ENCODE measurements at regions not wholly inside any gene's neighbourhood (a gene's known extent, or its start where the extent isn't known, plus 50 kb on each side); places are given as distances from the start of the nearest gene placed in this dataset.
"Not testable (repeated sequence)": the region's sequence is repeated elsewhere in the genome, so short reads cannot be mapped to it uniquely, and the experiment has no call there.

- no peak for DNase-seq
These were observed 482.8 kb upstream of the CHORDC1 start for GRCh38 chr11:90705661-90706060.

DNA sequence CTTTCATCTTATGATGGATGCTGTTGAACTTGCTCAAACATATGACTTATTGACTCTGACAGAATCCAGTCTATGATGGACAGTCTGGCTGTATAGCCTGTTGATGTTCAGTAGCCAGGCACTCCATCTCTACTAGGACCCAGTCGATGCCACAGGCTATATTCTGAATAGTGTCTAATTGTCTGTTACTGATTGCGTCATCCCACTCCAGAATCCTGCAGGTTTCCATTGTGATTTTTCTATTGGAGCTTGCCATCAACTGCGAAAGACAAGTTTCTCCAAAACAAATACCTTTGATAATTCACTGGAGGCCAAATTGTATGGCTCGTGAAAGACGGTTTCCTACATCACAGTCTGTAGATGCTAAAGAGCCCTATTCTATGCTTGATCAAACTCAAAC lies 481.7 kb upstream of the CHORDC1 start:
- no peak for DNase-seq

DNA sequence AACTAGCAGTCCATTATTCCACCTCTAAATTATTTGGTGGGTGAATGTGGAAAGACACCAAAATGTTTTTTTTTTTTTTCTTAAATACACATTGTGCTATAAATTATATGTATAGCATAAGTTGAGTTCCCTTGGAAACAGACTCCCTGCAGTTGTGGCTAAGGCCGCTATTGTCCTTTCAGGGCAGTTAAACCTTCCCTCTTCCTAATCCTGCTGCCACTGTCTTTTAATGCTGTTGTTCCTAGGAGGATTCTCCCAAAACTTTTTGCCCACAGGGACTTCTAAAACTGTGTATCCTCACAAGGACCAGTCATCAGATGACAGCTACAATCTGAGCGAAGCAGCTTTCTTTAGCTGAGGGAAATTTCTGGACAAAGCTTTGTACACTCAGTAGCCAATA lies 478.9 kb upstream of the CHORDC1 start:
- no peak for DNase-seq

- DNase-seq: no peak
These were observed 478.1 kb upstream of the CHORDC1 start for GRCh38 chr11:90700789-90701439.

DNA sequence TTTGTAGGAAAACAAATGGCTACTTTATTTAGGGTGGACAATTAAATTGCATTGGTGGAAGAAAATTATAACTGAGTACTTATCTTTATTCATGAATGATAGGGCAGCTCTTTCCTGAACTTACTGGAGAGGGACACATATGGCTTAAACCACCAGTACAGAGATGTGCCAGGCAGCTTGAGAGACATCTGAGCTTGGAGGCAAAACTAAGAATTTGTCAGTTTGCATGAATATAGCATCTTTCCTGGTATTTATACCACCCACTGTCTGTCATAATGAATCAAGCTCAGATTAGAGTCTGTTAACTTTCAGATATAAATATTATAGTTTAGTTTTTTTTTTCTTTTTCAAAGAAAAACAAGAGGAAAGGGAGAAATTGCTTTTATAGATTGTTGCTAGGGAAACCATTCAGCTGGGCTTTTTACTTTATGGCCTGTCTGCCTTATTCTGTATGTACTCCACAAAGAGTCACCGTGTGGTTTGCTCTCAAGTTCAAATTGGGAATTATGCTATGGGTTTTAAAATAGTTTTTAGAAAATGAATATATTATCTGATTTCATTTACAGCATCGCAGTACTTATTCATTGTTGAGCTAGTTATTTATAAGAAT lies 477.0 kb upstream of the CHORDC1 start:
- no peak for DNase-seq

DNA sequence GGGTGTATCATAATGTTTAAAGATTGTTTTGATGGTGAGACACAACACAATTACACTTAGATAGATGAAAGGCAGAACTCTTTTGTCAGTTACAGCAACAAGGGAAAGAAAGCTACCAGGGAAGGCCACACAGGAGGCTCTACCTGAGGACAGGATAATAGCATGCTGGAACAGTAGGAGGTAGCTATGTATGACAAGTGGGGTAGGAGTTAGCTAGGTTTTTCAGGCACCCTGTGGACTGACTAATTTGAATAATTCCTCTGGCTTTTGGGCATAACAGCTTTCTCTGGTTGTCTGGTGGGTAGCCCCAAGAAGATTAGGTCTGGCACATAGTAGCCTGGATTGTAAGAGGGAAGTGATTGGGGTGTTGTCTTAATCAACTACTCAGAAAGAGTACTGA lies 475.4 kb upstream of the CHORDC1 start:
- no peak for DNase-seq

GRCh38 chr11:90675496-90675895 lies 452.6 kb upstream of the CHORDC1 start:
- DNase-seq: not testable (repeated sequence)

GRCh38 chr11:90669094-90669493 lies 446.2 kb upstream of the CHORDC1 start:
- DNase-seq: no peak

DNA sequence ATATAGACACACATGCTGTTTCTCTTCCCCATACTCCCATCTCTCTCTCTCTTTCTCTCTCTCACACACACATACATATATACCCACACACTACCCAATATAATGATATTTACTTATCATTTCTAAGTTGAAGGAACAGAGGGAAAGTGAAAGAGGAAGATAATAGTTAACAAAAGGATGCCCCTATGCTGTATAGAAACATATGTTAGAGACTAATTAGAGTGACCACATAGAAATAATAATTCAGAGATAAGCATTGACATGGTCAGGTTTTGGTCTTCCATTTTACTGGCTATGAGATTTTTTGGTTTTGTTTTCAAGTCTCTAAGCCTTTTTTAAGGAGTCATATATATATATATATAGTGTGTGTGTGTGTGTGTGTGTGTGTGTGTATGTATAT lies 445.7 kb upstream of the CHORDC1 start:
- no peak for DNase-seq

DNA sequence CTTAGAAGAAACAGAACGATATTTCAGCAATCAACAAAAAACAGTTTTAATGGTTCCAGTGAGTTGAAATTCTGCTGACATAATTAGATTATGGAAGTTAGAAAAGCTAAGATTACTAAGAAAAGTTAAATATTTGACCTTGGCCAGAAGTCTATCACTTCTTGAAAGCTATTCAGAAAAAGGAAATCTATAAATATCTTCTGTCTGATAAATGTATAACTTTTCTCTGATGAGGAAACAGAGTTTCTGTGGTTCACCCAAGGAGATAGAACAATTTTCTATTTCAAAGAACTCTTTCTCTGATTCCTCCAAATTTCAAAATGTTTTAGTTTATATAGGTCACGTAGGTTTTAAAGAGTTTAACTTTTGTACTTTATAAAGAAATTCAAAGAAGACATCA lies 438.4 kb upstream of the CHORDC1 start:
- no peak for DNase-seq

GRCh38 chr11:90656171-90656570 lies 433.3 kb upstream of the CHORDC1 start:
- no peak for DNase-seq

- DNase-seq: no peak
These were observed 427.3 kb upstream of the CHORDC1 start for GRCh38 chr11:90650153-90650552.

DNA sequence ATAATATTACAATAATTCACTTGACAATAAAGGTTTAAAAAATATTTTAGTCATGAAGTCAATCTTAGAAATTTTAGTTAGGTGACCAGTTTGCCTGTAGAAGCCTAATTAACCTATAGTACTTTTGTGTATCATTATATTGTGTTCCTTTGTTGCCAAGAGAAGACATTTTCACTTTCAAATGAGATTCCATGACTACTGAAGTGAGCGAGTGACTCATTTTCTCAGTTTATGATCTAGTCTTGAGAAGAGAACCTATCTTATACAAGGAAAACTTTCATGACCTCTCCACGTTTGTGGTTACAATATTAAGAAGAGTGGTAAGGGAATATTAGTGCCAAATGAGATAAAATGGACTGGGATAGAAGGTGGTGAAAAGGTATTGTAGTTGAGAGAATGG lies 423.9 kb upstream of the CHORDC1 start:
- DNase-seq: no peak

GRCh38 chr11:90646266-90646665 lies 423.4 kb upstream of the CHORDC1 start:
- no peak for DNase-seq

DNA sequence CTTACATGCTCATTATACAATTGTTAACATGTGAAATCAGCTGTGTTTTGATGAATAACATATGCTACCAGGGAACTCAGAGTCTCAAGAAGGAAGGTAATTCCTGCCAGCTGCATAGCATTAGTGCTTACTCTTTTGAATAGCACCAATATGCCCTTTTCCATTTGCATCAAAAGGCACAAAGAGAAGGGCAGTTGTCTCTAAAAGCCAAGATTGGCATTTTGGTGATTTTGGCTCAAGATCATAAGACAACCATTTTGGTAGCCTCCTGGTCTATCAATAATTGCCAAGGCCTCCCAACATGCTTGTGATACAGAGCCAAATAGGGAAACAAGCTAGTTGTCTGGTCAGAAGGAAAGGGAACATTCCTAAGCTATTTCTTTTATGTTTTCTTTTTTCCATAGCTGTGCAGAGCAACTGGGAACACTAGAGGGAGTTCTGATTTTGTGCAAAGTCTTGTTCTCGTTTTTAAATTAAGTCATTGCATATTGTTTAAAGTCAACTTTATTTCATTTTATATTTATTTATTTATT lies 416.7 kb upstream of the CHORDC1 start:
- no peak for DNase-seq

DNA sequence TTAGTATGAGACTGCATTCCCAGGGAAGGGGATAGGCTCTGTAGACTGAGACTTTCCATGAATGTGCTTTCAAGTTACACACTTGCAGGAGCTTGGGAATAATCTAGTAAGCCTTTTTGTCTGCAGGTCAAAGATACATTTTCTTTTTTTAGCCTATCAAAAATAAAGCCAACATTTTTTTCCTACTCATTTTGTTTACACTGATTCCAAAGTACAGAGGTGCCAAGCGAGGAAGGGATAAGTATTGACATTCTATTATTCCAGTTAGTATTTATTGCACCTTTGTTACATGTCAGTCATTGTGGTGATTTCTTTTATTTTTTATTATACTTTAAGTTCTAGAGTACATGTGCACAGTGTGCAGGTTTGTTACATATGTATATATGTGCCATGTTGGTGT lies 413.0 kb upstream of the CHORDC1 start:
- DNase-seq: no peak

- no peak for DNase-seq
These were observed 412.3 kb upstream of the CHORDC1 start for GRCh38 chr11:90635151-90635550.

GRCh38 chr11:90630176-90630575 lies 407.3 kb upstream of the CHORDC1 start:
- DNase-seq: no peak

GRCh38 chr11:90629229-90629806 lies 406.5 kb upstream of the CHORDC1 start:
- DNase-seq: no peak

GRCh38 chr11:90614318-90614717 lies 391.5 kb upstream of the CHORDC1 start:
- no peak for DNase-seq

GRCh38 chr11:90613037-90613436 lies 390.2 kb upstream of the CHORDC1 start:
- not testable (repeated sequence) for DNase-seq

GRCh38 chr11:90606721-90607120 lies 383.9 kb upstream of the CHORDC1 start:
- DNase-seq: no peak

DNA sequence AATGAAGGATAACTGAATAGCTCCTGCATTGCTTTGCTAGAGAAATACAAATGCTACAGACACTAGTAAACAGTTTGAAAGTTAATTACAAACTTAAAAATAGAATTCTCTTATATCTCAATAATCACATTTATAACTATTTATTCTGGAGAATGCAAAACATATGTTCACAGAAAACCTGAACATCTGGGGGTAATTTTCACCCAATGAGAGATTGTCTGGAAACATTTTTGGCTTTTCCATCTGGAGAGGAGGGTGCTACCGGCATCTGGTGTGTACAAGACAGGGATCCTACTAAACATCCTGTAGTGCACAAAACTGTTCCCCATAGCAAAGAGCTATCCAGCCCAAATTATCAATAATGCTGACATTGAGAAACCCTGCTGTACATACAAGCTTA lies 378.4 kb upstream of the CHORDC1 start:
- DNase-seq: no peak

- no peak for DNase-seq
These were observed 371.8 kb upstream of the CHORDC1 start for GRCh38 chr11:90594658-90595057.

- DNase-seq: no peak
These were observed 370.2 kb upstream of the CHORDC1 start for GRCh38 chr11:90593099-90593498.

Data from activated CD4-positive, alpha-beta T cell treated with anti-CD3 and anti-CD28 coated beads for 48 hours (primary cell).